Prostate gland (tissue), 2 donors: ENCODE measurements at regions not wholly inside any gene's neighbourhood (a gene's known extent, or its start where the extent isn't known, plus 50 kb on each side); places are given as distances from the start of the nearest gene placed in this dataset.

Source experiments
- CTCF ChIP-seq, 4 experiments: fragments of 200-600 bp in 2 of 4; fragments of 450-650 bp in 2 of 4; sonication (generic) in 2 of 4; IDR thresholded peaks; 1 replicate in 3 of 4; 2 replicates in 1 of 4; pipeline ENCODE4 v1.5.1; 2016 to 2019; ENCODE audit warnings: antibody characterized with exemption in 4 of 4, mild to moderate bottlenecking in 2 of 4, moderate library complexity in 2 of 4
- POLR2A ChIP-seq: fragments of 450-650 bp; IDR thresholded peaks from one replicate; pipeline ENCODE4 v1.6.1; 2016; ENCODE audit warnings: antibody characterized with exemption, mild to moderate bottlenecking

DNA sequence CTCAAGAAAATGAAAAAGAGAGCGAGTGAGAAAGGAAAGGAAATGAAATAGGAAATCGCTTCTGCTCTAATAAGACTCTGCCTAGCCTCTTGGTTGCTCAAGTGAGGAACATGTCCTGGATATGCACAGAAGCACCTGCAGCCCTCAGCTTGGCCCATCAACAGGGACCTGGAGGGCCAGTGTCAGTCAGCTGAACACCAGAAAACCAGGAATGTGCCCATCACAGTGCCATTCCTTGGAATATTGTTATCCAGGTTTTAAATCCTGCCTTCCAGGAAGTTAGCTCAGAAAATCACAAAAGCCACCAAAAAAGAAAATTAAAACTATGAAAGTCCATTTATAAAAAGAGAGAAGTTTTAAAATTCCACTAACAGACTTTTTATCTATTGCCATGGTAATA, 173.4 kb upstream of the TPM1 start:
- TF ChIP-seq CTCF (IDR thresholded peaks at IDR 0.05) (no peak), POLR2A (no peak)
